Duodenal mucosa (tissue), 2 donors: ENCODE measurements at regions not wholly inside any gene's neighbourhood (a gene's known extent, or its start where the extent isn't known, plus 50 kb on each side); places are given as distances from the start of the nearest gene placed in this dataset.

Source experiments
- H3K27ac ChIP-seq: one replicate; pipeline ENCODE4 v1.7.0; 2013; ENCODE audit warnings: low read depth, low read length
- H3K27me3 ChIP-seq, 2 donors: one replicate each; pipeline ENCODE4 v1.7.0; 2013; ENCODE audit warnings: low read length in 2 of 2, control low read depth in 1 of 2; ENCODE audit not compliant: insufficient read depth in 2 of 2, control insufficient read depth in 1 of 2
- H3K36me3 ChIP-seq, 2 donors: one replicate each; pipeline ENCODE4 v1.7.0; 2013; ENCODE audit warnings: low read length in 2 of 2, control low read depth in 1 of 2; ENCODE audit not compliant: insufficient read depth in 2 of 2, control insufficient read depth in 1 of 2
- H3K4me1 ChIP-seq, 2 donors: one replicate each; pipeline ENCODE4 v1.7.0; 2013; ENCODE audit warnings: low read length in 2 of 2, control low read depth in 1 of 2; ENCODE audit not compliant: insufficient read depth in 2 of 2, control insufficient read depth in 1 of 2
- H3K4me3 ChIP-seq, 2 donors: one replicate each; pipeline ENCODE4 v1.7.0; 2013; ENCODE audit warnings: low read length in 2 of 2, low read depth in 1 of 2
- H3K9ac ChIP-seq, 2 donors: one replicate each; pipeline ENCODE4 v1.7.0; 2013; ENCODE audit warnings: low read length in 2 of 2, low read depth in 1 of 2
- H3K9me3 ChIP-seq, 2 donors: one replicate each; pipeline ENCODE4 v1.7.0; 2013; ENCODE audit warnings: low read length in 2 of 2, control low read depth in 1 of 2; ENCODE audit not compliant: control insufficient read depth in 1 of 2

- no peaks in the 10 kb centered on the region for H3K36me3 ChIP-seq
- H3K4me3 ChIP-seq = no peak overlapping the region
- no peaks in the 10 kb centered on the region for H3K4me1 ChIP-seq
- H3K9me3 ChIP-seq = no peaks in the 10 kb centered on the region
- no peak overlapping the region for H3K9ac ChIP-seq
- no peaks in the 10 kb centered on the region for H3K27me3 ChIP-seq
- H3K27ac ChIP-seq = no peak overlapping the region
Observed at GRCh38 chr12:67370979-67371378, 101.8 kb downstream of the CAND1 start.

- H3K9me3 ChIP-seq = no peaks in the 10 kb centered on the region
- H3K4me3 ChIP-seq = no peak overlapping the region
- no peaks in the 10 kb centered on the region for H3K27me3 ChIP-seq
- H3K9ac ChIP-seq = no peak overlapping the region
- no peak overlapping the region for H3K27ac ChIP-seq
- no peaks in the 10 kb centered on the region for H3K36me3 ChIP-seq
- no peaks in the 10 kb centered on the region for H3K4me1 ChIP-seq
Observed at GRCh38 chr12:67377021-67377420, 107.9 kb downstream of the CAND1 start.

GRCh38 chr12:67377541-67377940 lies 108.4 kb downstream of the CAND1 start:
- Histone ChIP-seq H3K36me3 (no peaks in the 10 kb centered on the region), H3K27me3 (no peaks in the 10 kb centered on the region), H3K9me3 (no peaks in the 10 kb centered on the region), H3K4me3 (no peak overlapping the region), H3K9ac (no peak overlapping the region), H3K4me1 (no peaks in the 10 kb centered on the region), H3K27ac (no peak overlapping the region)

- Histone ChIP-seq H3K36me3 (no peaks in the 10 kb centered on the region), H3K9ac (no peak overlapping the region), H3K4me1 (no peaks in the 10 kb centered on the region), H3K27me3 (no peaks in the 10 kb centered on the region), H3K27ac (no peak overlapping the region), H3K4me3 (no peak overlapping the region), H3K9me3 (no peaks in the 10 kb centered on the region)
Observed at GRCh38 chr12:67382241-67382871, 113.2 kb downstream of the CAND1 start.

- Histone ChIP-seq H3K9me3 (no peaks in the 10 kb centered on the region), H3K36me3 (no peaks in the 10 kb centered on the region), H3K4me1 (no peaks in the 10 kb centered on the region), H3K27me3 (no peaks in the 10 kb centered on the region), H3K4me3 (no peak overlapping the region), H3K27ac (no peak overlapping the region), H3K9ac (no peak overlapping the region)
Observed at GRCh38 chr12:67386869-67387565, 117.9 kb downstream of the CAND1 start.

- no peaks in the 10 kb centered on the region for H3K9me3 ChIP-seq
- no peak overlapping the region for H3K27ac ChIP-seq
- no peaks in the 10 kb centered on the region for H3K36me3 ChIP-seq
- H3K4me3 ChIP-seq = no peak overlapping the region
- no peak overlapping the region for H3K9ac ChIP-seq
- H3K4me1 ChIP-seq = no peaks in the 10 kb centered on the region
- H3K27me3 ChIP-seq = no peaks in the 10 kb centered on the region
Observed at GRCh38 chr12:67388331-67389138, 119.4 kb downstream of the CAND1 start.

- Histone ChIP-seq H3K9me3 (no peaks in the 10 kb centered on the region), H3K27ac (no peak overlapping the region)
Observed at GRCh38 chr12:67390273-67390672, 121.1 kb downstream of the CAND1 start.

GRCh38 chr12:67391034-67391433 lies 121.9 kb downstream of the CAND1 start:
- no peaks in the 10 kb centered on the region for H3K27me3 ChIP-seq
- no peaks in the 10 kb centered on the region for H3K4me1 ChIP-seq
- H3K36me3 ChIP-seq = no peaks in the 10 kb centered on the region
- H3K9ac ChIP-seq = no peak overlapping the region
- no peak overlapping the region for H3K27ac ChIP-seq
- no peak overlapping the region for H3K4me3 ChIP-seq
- no peaks in the 10 kb centered on the region for H3K9me3 ChIP-seq

More at GRCh38 chr12:67390273-67390672, 121.1 kb downstream of the CAND1 start:
- Histone ChIP-seq H3K27me3 (no peaks in the 10 kb centered on the region), H3K4me3 (no peak overlapping the region), H3K4me1 (no peaks in the 10 kb centered on the region), H3K9ac (no peak overlapping the region), H3K36me3 (no peaks in the 10 kb centered on the region)

- H3K4me1 ChIP-seq = no peaks in the 10 kb centered on the region
- H3K4me3 ChIP-seq = no peak overlapping the region
- no peak overlapping the region for H3K9ac ChIP-seq
- no peaks in the 10 kb centered on the region for H3K36me3 ChIP-seq
- no peaks in the 10 kb centered on the region for H3K27me3 ChIP-seq
- no peak overlapping the region for H3K27ac ChIP-seq
- no peaks in the 10 kb centered on the region for H3K9me3 ChIP-seq
Observed at GRCh38 chr12:67391656-67392055, 122.5 kb downstream of the CAND1 start.

- Histone ChIP-seq H3K9me3 (no peaks in the 10 kb centered on the region), H3K27ac (no peak overlapping the region), H3K4me1 (peaks cover 0 to 9% of the 10 kb centered on the region in 2 donors), H3K4me3 (no peak overlapping the region), H3K9ac (no peak overlapping the region), H3K27me3 (no peaks in the 10 kb centered on the region), H3K36me3 (no peaks in the 10 kb centered on the region)
Observed at GRCh38 chr12:67394550-67394949, 125.4 kb downstream of the CAND1 start.
